ENCODE measurements at regions not wholly inside any gene's neighbourhood (a gene's known extent, or its start where the extent isn't known, plus 50 kb on each side); places are given as distances from the start of the nearest gene placed in this dataset.

DNA sequence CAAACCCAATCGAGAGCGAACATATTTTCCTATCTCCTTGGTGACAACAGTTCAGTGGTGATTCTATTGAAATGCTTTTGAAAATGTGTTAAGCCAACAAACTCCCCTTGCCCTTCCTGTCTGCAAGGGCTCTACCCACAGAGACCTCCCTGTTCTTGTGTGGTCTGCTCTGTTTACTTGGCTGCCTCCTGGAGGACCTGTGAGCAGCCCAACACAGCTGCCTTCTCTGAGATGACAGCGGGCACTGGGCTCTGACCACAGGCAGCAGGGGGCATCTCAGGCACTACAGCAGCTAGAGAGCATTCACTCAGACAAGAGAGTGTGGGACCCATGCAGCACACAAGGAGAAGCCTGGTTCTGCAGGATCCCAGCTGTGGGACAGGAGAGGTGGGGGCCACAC, 416.4 kb downstream of the TCERG1L start:
- no peak for DNase-seq (ENCODE audit: low read depth, low spot score)

DNA sequence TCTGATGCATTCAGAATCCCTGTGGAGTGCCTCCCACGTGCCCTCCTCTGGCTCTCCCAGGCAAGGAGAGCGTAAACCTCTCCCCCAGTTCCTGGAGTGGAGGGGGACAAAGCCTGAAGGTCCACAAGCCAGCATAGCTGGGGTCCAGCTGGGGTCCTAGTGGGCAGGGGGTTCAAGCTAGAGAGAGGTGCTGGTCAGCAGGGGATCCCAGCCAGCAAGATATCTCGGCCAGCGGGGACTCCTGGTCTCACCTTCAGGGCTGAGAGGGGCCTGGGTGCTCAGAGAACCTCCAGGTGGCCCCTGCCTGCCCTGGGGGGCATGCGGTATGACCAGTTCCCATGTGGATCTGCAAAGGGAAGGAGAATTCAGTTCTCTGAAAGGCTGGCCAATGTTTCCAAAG, 413.7 kb downstream of the TCERG1L start:
- no peak for DNase-seq (ENCODE audit: low read depth, low spot score)

- no peak for DNase-seq (ENCODE audit: low read depth, low spot score)
Observed at GRCh38 chr10:130898381-130898780, 413.1 kb downstream of the TCERG1L start.

DNA sequence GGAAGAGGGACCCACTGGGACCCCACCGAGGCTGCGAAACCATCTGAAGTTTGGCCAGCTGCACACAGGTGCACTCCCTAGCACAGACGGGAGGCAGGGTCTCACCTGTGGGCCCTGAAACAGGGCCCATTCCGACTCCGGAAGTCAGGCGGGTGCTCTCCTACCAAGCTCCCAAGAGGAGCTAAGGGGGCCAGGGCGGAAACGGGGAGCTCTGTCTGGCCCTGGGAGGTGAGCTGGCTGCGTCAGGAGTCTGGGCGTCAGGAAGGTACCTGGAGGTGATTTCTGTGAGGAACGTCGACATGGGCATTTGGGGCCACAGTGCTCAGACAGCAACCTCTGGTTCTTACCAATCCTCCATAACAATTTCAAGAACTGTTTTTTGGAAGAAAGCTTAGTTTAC, 411.7 kb downstream of the TCERG1L start:
- no peak for DNase-seq (ENCODE audit: low read depth, low spot score)

DNA sequence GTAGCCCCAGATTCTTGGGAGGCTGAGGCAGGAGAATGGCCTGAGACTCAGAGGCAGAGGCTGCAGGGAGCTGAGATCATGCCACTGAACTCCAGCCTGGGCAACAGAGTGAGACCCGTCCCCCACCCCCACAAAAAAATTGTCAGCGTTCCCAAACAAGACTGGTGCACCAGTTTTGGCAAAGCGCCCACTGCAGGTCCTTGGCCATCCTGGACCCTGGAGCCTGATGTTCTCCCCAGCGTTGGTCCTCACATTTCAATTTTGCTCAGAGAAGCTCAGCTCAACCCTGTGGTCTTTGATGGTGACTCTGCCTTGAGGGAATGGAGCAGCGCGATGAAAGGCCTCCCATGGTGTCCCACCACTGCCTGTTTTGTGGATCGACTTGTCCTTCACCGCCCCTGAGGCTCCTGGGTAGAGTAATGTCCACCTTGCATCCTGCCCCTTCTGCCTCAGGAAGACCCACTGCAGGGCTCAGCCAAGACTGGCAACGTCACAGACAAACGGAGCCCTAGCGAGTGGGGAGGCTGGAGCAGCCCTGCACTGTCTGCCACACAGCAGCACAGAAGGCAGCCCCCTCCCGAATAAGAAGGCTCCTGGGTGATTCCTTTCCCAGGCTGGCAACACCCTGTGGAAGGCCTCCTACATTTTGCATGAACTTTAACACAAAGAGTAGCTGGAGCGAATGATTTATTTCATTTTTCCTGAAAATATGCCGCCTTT, 410.9 kb downstream of the TCERG1L start:
- DNase-seq (ENCODE audit: low read depth, low spot score), result no peak

DNA sequence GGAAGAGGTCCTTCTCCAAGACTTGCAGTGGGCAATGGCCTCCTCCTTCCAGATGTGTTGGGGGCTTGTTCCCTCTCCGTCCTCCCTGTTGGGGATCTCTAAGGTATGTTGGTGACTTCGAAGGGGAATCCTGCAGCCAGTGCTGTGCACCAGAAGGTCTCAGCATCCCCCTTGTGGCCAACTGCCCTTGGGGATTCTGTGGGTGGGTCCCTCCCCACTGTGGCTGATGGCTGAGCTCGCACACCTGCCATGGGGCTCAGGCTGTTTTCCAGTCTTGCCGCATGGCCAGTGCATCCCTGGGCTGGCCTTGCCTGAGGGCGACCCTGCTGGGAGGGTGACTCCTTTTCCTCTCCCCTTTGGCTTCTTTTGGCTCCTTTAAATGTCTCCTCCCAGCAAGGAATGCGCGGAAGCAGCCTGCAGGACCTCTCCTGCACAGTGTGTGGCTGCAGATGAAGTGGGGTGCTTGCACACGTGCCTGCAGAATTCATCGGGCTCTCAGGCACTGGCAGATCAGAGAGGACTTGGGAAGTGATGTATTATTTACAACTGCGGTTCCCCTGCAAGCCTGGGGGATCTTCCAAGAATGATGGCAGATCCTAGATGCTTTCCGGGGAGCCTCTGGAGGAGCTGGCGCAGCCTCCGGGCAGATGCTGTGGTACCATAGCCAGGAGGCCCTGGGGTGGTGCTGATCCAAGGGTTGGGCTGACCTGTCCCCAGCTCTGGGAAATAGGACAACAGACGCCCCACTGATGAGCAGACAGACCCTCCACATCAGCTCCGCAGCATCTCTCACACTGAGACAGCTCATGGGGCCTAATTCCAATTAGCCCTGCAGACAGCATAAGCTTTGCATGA, 410.0 kb downstream of the TCERG1L start:
- no peak for DNase-seq (ENCODE audit: low read depth, low spot score)

GRCh38 chr10:130902471-130902870, 409.1 kb downstream of the TCERG1L start:
- no peak for DNase-seq (ENCODE audit: low read depth, low spot score)

GRCh38 chr10:130902929-130903328, 408.6 kb downstream of the TCERG1L start:
- DNase-seq (ENCODE audit: low read depth, low spot score), result no peak

GRCh38 chr10:130904676-130905075, 406.8 kb downstream of the TCERG1L start:
- no peak for DNase-seq (ENCODE audit: low read depth, low spot score)

DNA sequence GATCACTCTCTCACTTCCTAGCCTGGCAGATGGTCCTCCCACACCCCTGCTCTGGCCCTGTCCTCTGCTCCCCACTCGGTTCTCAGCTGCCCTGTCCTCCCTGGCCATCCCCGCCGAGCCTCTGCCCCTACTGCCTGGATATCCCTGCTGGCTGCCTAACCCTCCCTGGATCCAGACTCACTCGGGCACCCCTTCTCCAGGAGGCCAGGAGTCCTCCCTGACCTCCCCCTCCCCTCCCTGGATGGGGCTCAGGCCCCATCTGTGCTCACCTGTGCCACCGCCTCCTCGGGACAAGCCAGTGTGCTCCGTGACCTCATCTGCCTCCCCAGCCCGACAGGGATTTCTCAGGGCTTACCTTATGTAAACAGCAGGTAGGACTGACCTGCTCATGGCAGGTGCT, 406.1 kb downstream of the TCERG1L start:
- DNase-seq (ENCODE audit: low read depth, low spot score), result no peak

DNA sequence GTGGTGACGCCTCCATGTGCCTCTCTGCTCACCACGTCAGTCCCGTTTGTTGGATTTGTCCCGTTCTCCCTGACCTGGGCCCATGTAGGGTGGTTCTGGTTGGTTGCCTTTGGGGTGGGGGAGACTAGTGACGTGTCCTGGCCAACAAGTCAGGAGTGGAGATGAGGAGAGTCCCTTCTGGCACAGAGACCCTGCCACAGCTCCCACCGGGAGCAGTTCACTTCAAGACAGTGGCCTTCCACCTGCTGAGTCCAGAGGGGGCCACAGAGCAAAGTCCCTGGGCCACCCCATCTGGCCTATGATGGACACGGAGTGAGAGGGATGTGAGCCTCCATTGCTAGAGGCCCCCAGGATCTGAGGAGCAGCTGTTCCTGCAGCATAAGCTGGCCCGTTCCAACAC, 405.6 kb downstream of the TCERG1L start:
- no peak for DNase-seq (ENCODE audit: low read depth, low spot score)

GRCh38 chr10:130910848-130911247, 400.7 kb downstream of the TCERG1L start:
- no peak for DNase-seq (ENCODE audit: low read depth, low spot score)

- no peak for DNase-seq (ENCODE audit: low read depth, low spot score)
Observed at GRCh38 chr10:130913844-130914243, 397.7 kb downstream of the TCERG1L start.

GRCh38 chr10:130914367-130914766, 397.2 kb downstream of the TCERG1L start:
- DNase-seq (ENCODE audit: low read depth, low spot score), result no peak

GRCh38 chr10:130915065-130915464, 396.5 kb downstream of the TCERG1L start:
- DNase-seq (ENCODE audit: low read depth, low spot score), result no peak

DNA sequence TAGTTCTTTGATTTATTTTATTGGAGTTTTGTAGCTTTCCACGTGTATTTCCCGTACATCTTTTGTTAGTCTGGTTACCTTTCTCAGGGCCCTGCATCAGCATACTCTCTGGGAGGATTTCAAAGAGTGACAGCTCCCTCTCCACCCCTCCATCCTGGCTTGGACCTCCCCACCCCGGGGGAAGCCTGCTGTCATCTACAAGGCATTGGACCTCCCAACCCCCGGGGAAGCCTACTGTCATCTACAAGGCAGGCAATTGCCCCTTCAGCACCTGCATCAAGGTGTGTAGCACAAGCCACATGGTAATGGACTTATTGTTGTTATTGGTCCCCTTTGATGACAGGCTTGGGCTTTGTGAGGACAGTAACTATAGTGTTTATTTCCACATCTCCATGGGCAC, 390.1 kb downstream of the TCERG1L start:
- DNase-seq (ENCODE audit: low read depth, low spot score), result no peak

DNA sequence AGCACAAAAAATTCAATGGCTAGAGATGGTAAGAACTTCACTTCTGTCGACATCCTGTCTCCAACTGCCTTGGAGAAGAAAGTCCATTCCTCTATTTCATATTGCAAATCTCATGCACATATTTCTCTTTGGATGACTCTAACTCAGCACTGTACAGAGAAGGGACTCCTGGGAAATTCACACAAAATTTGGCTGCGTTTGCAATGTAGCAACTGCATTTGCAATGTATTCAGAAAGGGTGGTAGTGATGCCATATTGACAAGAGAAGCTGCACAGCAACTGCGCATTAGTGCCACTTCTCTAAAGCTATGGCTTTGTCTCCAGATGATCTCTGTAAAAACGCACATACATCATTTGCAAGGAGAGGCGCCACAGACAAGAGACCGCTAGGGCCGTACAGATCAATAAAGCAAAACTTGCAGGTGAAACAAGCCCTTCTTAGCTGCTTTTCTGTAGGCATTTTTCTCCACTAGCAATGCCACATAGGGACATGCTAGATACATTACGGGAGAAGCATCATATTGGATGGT, 389.5 kb downstream of the TCERG1L start:
- DNase-seq (ENCODE audit: low read depth, low spot score), result no peak

DNA sequence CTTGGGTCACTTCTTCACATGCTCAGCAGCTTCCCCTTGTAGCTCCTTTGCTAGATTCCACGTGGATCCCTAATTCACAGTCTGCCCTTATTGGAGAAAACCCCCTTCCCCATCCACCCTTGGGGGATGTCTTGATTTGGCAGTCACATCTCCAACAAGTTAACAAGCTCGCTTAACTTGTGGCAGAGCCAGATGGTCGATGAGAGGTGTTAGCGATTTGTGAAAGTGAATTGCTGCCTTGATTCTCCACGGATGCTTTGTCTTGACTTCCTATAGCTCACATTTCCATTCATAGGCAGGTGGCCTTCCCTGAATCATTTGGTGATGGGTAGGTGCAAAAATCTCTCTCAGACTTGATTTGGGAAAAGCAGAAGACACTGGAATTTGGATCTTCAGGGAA, 387.9 kb downstream of the TCERG1L start:
- DNase-seq (ENCODE audit: low read depth, low spot score), result no peak

DNA sequence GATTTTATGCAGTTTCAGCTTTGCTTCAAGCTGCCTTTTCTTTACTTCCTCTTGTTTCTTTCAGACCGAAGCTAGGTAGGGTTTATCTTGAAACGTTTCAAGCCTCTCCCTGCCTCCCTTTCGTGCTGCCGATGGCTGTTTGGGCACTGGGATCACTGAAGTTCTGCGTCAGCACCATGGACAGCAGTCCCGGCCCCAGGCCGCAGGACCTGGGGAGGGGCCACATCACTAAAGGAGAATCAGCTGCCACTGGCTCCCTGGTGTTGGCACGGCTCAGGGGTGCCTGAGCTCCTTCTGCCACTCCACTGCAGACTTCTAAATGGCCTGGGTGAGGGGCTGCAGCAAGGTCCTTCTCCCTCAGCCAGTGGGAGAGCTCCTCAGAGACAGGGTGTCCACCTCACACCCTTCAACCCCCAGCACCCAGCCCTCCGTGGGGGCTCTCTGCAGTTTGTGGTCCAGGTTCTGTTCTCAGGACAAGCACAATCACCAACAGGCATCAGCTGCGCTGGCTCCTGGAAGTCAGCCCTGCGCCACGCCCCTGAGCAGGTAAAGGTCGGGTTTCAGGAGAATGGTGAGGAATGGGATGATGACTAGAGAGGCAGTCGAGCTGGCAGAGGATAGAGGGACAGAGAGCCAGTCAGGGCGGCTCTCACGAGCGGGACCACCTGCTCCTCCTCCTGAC, 387.2 kb downstream of the TCERG1L start:
- DNase-seq (ENCODE audit: low read depth, low spot score), result no peak

GRCh38 chr10:130926442-130926841, 385.1 kb downstream of the TCERG1L start:
- DNase-seq (ENCODE audit: low read depth, low spot score), result no peak

DNA sequence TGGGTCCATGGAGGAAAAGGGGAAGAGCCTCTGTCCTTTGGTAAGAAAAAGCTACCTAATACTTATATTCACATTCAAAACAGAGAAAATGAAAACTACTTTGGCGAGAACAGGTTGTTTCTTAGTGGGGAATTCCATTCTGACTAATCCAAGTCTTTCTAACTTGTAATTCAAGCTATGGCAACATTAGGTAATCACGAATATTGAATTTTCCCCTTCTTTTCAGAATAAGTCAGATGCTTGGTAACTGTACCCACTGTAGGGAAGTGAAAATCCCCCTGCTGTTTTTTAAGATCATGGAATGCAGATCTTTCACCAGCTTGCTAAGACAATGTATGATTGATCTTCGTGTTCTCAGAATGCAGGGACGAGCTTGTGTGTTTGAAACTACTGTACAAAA, 384.4 kb downstream of the TCERG1L start:
- DNase-seq (ENCODE audit: low read depth, low spot score), result no peak

DNA sequence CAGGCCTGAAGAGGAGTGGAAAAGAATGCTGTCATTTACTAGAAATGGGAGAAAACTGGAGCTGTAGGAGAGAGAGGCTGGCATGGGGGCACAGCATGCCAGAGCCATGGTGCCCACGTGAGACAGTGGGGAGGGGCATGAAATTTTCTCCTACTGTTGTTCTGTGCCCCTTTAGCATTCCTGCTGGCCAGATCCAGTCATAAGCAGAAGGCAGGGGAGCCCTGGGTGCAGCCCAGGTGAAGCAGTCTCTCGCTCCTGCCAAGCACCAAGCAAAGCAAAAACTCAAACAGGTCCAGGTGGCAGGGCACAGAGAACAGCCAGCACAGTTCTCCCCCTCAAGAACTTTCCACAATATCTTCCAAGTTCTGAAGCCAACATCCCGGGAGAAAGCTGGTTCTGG, 383.2 kb downstream of the TCERG1L start:
- no peak for DNase-seq (ENCODE audit: low read depth, low spot score)

Measured in activated CD4-positive, CD25-positive, alpha-beta regulatory T cell treated with anti-CD3 and anti-CD28 coated beads, Interleukin-2, amount 50 U/mL, for 16 hours (primary cell).